ENCODE measurements at regions not wholly inside any gene's neighbourhood (a gene's known extent, or its start where the extent isn't known, plus 50 kb on each side); places are given as distances from the start of the nearest gene placed in this dataset.

DNA sequence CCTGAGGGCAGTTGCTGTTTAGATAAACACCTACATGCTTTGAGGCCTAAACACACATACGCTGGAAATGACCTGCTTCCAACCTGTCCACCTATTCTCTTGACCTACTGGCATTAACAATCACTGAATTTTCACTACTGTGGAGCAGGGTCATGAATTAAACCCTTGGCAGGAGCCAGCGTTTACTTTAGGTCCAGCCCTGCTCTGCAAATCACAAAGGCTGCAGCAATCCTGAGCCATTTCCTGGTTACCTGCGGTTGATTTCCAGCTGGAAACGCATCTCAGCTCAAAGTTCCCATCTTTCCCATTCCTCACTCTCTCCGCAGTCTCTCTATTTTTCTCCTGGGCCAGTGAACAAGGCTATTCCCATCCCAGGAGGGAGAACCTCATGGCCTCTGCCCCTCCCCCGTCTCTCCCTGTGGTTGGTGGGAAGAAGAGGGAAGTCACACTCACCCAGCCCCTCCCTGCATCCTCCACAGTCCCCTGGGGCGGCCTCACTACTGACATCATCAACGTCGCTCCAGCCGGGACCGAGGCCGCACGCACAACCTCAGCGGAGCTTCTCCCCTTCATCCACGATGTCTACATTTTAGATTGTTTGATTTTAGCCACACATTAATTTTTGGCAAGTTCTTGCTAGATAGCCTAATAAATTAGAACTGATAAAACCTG, 84.5 kb upstream of the SNTG2 start:
- TF ChIP-seq, protein P1, sequence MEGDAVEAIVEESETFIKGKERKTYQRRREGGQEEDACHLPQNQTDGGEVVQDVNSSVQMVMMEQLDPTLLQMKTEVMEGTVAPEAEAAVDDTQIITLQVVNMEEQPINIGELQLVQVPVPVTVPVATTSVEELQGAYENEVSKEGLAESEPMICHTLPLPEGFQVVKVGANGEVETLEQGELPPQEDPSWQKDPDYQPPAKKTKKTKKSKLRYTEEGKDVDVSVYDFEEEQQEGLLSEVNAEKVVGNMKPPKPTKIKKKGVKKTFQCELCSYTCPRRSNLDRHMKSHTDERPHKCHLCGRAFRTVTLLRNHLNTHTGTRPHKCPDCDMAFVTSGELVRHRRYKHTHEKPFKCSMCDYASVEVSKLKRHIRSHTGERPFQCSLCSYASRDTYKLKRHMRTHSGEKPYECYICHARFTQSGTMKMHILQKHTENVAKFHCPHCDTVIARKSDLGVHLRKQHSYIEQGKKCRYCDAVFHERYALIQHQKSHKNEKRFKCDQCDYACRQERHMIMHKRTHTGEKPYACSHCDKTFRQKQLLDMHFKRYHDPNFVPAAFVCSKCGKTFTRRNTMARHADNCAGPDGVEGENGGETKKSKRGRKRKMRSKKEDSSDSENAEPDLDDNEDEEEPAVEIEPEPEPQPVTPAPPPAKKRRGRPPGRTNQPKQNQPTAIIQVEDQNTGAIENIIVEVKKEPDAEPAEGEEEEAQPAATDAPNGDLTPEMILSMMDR (conservative IDR thresholded peaks at IDR 0.05), result no peak
- DNase-seq (ENCODE audit: low read depth, low spot score), result no peak
- Mint-ChIP-seq H3K4me1 (peaks cover 12% of the 10 kb centered on the region), H3K27me3 (ENCODE audit: low read depth) (peaks cover 17% of the 10 kb centered on the region), H3K36me3 (ENCODE audit: low read depth) (no peaks in the 10 kb centered on the region), H3K4me3 (no peak overlapping the region), H3K27ac (ENCODE audit: unreplicated experiment) (peak overlapping the region; percentile 40), H3K9me3 (no peaks in the 10 kb centered on the region)

DNA sequence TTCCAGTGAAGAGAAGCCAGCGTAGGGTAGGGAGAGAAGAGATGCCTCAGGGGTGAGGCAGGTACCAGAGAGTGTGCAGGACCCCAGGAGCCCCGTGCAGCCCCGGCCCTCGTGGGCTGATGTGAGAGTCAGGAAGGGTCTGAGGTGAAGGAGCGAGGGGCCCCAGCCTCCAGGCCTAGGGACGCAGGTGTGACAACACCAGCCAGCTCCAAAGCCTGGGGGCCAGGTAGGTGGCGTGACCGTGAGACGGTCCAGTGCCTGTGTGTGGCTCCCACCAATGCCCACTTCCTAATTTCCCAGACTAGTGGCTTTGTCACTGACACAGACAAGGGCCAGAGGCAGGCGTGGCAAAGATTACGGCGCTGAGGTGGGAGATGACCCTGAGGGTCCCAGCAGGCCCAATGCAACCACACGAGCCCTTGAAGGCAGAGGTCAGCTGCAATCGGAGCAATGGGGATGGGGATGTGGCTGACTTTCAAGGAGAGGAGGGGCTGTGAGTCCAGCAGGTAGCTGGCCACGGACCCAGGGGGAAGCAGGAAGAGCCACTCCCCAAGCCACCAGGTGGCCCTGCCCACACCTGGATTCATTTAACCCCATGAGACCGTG, 86.0 kb upstream of the SNTG2 start:
- H3K36me3 Mint-ChIP-seq (ENCODE audit: low read depth), result no peaks in the 10 kb centered on the region
- H3K4me3 Mint-ChIP-seq, result no peak overlapping the region
- H3K4me1 Mint-ChIP-seq, result peaks cover 12% of the 10 kb centered on the region
- H3K27me3 Mint-ChIP-seq (ENCODE audit: low read depth), result peaks cover 9% of the 10 kb centered on the region
- H3K27ac Mint-ChIP-seq (ENCODE audit: unreplicated experiment), result no peak overlapping the region
- TF ChIP-seq, protein P1 (conservative IDR thresholded peaks at IDR 0.05), result no peak
- no peaks in the 10 kb centered on the region for H3K9me3 Mint-ChIP-seq
- DNase-seq (ENCODE audit: low read depth, low spot score), result no peak

DNA sequence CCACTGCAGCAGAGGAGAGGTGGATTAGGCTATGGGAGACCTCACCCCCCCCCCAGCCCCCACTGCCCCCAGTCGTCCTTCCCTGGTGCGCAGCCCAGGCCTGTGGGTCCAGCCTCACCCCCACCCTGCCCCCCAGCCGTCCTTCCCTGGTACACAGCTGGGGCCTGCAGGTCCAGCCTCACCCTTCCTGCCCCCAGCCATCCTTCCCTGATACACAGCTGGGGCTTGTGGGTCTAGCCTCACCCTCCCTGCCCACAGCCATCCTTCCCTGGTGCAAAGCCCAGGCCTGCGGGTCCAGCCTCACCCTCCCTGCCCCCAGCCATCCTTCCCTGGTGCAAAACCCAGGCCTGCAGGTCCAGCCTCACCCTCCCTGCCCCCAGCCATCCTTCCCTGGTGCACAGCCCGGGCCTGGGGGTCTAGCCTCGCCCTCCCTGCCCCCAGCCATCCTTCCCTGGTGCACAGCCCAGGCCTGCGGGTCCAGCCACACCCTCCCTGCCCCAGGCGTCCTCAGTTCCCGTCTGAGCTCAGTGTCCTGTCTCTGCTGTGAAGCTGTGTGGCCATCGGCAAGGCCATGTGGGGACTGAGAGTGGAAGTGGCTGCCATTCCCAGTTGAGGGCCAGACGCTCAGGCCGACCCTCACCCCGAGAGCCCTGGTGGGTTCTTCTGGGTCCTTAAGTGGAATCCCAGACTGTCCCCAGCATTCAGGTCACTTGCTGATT, 86.8 kb upstream of the SNTG2 start:
- DNase-seq (ENCODE audit: low read depth, low spot score), result no peak
- TF ChIP-seq, protein P1 (conservative IDR thresholded peaks at IDR 0.05), result no peak

GRCh38 chr2:862731-863466, 87.8 kb upstream of the SNTG2 start:
- Mint-ChIP-seq H3K9me3 (no peaks in the 10 kb centered on the region), H3K27me3 (ENCODE audit: low read depth) (peaks cover 6% of the 10 kb centered on the region), H3K27ac (ENCODE audit: unreplicated experiment) (no peak overlapping the region), H3K36me3 (ENCODE audit: low read depth) (no peaks in the 10 kb centered on the region), H3K4me3 (no peak overlapping the region), H3K4me1 (peaks cover 20% of the 10 kb centered on the region)
- TF ChIP-seq, protein P1 (conservative IDR thresholded peaks at IDR 0.05), result no peak
- no peak for DNase-seq (ENCODE audit: low read depth, low spot score)

More for the DNA sequence above, 86.8 kb upstream of the SNTG2 start:
- H3K27me3 Mint-ChIP-seq (ENCODE audit: low read depth), result peaks cover 6% of the 10 kb centered on the region
- no peak overlapping the region for H3K4me3 Mint-ChIP-seq
- H3K27ac Mint-ChIP-seq (ENCODE audit: unreplicated experiment), result no peak overlapping the region
- no peaks in the 10 kb centered on the region for H3K36me3 Mint-ChIP-seq (ENCODE audit: low read depth)
- no peaks in the 10 kb centered on the region for H3K9me3 Mint-ChIP-seq
- peaks cover 14% of the 10 kb centered on the region for H3K4me1 Mint-ChIP-seq

- TF ChIP-seq, protein P1 (conservative IDR thresholded peaks at IDR 0.05), result no peak
- Mint-ChIP-seq H3K9me3 (no peaks in the 10 kb centered on the region), H3K27ac (ENCODE audit: unreplicated experiment) (no peak overlapping the region), H3K27me3 (ENCODE audit: low read depth) (peaks cover 6% of the 10 kb centered on the region), H3K36me3 (ENCODE audit: low read depth) (no peaks in the 10 kb centered on the region), H3K4me1 (peaks cover 20% of the 10 kb centered on the region), H3K4me3 (no peak overlapping the region)
- DNase-seq (ENCODE audit: low read depth, low spot score), result no peak
These were observed 88.3 kb upstream of the SNTG2 start for GRCh38 chr2:862355-862687.

Data from neural crest cell (in vitro differentiated cells).